SK-N-MC (cell line): ENCODE measurements at regions not wholly inside any gene's neighbourhood (a gene's known extent, or its start where the extent isn't known, plus 50 kb on each side); places are given as distances from the start of the nearest gene placed in this dataset.
"Not testable (repeated sequence)": the region's sequence is repeated elsewhere in the genome, so short reads cannot be mapped to it uniquely, and the experiment has no call there.

Experiments used
- EZH2 ChIP-seq: fragments of 200-600 bp; sonication (generic); IDR thresholded peaks from one replicate; pipeline ENCODE4 v1.6.1; 2017; ENCODE audit warnings: antibody characterized with exemption
- POLR2AphosphoS5 ChIP-seq: IDR thresholded peaks from 2 replicates; pipeline ENCODE4 v1.6.1; 2012; ENCODE audit warnings: mild to moderate bottlenecking, low read depth, low read length, borderline replicate concordance

DNA sequence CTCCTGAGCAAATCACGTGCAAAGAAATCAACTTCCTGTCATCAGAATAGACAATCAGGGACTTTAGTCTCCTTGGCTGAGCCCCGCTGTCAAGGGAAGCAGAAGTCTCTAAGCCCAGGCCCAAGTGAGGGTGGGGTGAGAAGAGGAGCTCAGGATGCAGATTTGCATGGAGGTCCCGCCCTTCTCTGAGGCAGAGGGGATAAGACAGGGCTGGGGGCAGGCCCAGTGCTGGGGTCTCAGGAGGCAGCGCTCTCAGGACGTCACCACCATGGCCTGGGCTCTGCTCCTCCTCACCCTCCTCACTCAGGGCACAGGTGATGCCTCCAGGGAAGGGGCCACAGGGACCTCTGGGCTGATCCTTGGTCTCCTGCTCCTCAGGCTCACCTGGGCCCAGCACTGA is 65.1 kb upstream of the IGLL5 start:
- not testable (repeated sequence) for TF ChIP-seq EZH2, POLR2AphosphoS5
